ENCODE measurements at regions not wholly inside any gene's neighbourhood (a gene's known extent, or its start where the extent isn't known, plus 50 kb on each side); places are given as distances from the start of the nearest gene placed in this dataset.
"Not testable (repeated sequence)": the region's sequence is repeated elsewhere in the genome, so short reads cannot be mapped to it uniquely, and the experiment has no call there.

DNA sequence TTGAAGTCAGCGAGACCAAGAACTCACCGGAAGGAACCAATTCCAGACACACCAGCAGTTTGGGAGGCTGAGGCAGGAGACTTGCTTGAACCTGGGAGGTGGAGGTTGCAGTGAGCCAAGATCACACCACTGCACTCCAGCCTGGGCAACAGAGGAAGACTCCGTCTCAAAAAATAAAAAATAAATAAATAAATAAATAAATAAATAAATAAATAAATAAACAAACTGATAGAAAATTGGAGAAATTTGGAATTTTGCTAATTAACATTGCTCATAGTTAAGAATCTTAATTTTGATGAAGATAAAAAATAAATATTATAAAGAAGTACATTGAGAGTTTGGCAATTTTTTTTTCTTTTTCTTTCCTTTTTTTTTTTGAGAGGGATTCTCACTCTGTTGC is 1216.2 kb downstream of the TECRL start:
- not testable (repeated sequence) for TF ChIP-seq POLR2A (IDR thresholded peaks at IDR 0.05)
- TF ChIP-seq, protein P1, sequence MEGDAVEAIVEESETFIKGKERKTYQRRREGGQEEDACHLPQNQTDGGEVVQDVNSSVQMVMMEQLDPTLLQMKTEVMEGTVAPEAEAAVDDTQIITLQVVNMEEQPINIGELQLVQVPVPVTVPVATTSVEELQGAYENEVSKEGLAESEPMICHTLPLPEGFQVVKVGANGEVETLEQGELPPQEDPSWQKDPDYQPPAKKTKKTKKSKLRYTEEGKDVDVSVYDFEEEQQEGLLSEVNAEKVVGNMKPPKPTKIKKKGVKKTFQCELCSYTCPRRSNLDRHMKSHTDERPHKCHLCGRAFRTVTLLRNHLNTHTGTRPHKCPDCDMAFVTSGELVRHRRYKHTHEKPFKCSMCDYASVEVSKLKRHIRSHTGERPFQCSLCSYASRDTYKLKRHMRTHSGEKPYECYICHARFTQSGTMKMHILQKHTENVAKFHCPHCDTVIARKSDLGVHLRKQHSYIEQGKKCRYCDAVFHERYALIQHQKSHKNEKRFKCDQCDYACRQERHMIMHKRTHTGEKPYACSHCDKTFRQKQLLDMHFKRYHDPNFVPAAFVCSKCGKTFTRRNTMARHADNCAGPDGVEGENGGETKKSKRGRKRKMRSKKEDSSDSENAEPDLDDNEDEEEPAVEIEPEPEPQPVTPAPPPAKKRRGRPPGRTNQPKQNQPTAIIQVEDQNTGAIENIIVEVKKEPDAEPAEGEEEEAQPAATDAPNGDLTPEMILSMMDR (IDR thresholded peaks at IDR 0.05) = not testable (repeated sequence)
